ENCODE measurements at regions not wholly inside any gene's neighbourhood (a gene's known extent, or its start where the extent isn't known, plus 50 kb on each side); places are given as distances from the start of the nearest gene placed in this dataset.
"Not testable (repeated sequence)": the region's sequence is repeated elsewhere in the genome, so short reads cannot be mapped to it uniquely, and the experiment has no call there.

DNA sequence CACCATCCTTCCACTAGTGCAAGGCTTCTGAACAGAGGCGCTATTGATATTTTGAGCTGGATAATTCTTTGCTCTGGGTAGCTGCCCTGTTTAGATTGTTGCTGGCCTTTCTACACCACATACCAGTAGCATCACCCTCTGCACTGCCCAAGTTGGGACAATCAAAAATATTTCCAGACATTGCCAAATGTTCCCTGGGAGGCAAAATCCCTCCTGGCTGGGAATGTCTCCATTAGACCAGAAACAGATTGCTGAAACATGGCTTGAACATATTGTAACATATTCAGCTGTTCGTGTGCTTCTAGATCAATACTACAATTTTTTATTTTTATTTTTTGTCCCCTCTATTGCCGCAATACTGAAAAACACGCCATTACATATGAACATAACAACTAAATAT, 174.6 kb downstream of the ABCA8 start:
- DNase-seq = no peak

- no peak for DNase-seq
These were observed 176.5 kb downstream of the ABCA8 start for GRCh38 chr17:68778726-68779125.

- DNase-seq = no peak
These were observed 176.9 kb upstream of the FAM20A start for GRCh38 chr17:68777856-68778694.

GRCh38 chr17:68777243-68777855, 176.2 kb upstream of the FAM20A start:
- peak; percentile 84 for DNase-seq

GRCh38 chr17:68776451-68776850, 175.3 kb upstream of the FAM20A start:
- no peak for DNase-seq

DNA sequence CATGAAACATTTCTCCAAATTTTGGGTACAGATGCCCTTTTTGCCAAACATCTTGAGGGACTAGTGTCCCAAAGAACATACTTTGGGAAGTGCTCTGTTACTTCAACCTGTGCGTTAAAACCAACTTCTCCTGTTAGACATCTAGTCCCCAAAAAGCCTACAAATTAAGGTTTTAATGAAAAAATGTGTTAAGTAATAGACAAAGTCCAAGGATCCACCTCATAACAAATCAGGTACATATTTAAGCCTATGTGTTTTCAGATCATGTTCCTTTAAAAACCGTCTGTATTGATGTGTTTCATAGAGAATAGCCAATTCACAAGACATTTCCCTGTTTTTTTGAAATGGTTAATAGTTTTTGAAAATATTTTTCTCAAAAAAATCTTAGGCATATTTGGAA, 174.8 kb upstream of the FAM20A start:
- no peak for DNase-seq

DNA sequence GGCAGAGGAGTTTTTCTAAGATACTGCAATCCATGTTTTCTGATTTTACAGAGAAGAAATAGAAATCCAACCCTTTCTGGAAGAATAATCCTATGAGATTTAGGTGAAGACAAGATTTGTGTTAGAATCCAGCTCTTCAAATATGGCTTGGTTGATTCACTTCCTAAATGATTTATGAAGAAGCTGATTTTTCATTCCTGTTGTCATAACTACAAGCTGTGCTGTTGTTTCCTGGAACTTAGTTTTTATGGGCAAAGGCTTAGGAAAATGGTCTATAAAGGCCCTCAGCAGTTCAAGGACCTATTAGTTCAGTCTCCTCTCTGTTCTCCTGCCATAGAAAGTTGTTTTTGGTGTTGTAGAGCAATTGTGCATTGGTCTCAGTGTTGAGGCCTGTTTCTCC, 174.2 kb upstream of the FAM20A start:
- DNase-seq = no peak

- no peak for DNase-seq
These were observed 170.8 kb upstream of the FAM20A start for GRCh38 chr17:68771867-68772515.

GRCh38 chr17:68768804-68769203, 167.6 kb upstream of the FAM20A start:
- no peak for DNase-seq

GRCh38 chr17:68766640-68767039, 165.5 kb upstream of the FAM20A start:
- DNase-seq = no peak

- DNase-seq = no peak
These were observed 162.4 kb upstream of the FAM20A start for GRCh38 chr17:68763562-68763961.

DNA sequence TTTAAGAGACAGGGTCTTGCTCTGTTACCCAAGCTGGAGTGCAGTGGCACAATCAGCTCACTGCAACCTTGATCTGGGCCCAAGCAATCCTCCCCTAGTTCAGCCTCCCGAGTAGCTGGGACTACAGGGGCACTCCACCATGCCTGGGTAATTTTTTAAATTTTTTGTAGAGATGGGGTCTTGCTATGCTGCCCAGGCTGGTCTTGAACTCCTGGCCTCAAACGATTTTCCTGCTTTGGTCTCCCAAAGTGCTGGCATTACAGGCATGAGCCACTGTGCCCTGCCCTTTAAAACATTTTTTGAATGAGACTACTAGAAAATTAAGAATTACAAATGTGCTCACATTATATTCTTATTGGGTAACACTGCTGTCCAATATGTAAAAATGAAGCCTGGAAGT, 161.7 kb upstream of the FAM20A start:
- no peak for DNase-seq

DNA sequence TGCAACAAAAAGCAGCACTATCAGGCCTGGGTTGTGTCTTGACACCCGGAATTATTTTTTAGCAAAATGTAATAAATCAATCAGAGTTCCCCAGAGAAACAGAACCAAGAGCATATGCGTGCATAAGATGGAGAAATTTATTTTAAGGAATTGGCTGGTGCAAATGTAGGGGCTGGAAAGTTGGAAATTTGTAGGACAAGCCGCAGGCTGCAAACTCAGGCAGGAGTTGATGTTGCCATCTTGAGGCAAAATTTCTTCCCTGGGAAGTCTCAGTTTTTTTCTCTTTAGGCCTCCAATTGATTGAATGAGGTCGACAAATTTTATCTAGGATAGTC, 158.9 kb upstream of the FAM20A start:
- DNase-seq = no peak

DNA sequence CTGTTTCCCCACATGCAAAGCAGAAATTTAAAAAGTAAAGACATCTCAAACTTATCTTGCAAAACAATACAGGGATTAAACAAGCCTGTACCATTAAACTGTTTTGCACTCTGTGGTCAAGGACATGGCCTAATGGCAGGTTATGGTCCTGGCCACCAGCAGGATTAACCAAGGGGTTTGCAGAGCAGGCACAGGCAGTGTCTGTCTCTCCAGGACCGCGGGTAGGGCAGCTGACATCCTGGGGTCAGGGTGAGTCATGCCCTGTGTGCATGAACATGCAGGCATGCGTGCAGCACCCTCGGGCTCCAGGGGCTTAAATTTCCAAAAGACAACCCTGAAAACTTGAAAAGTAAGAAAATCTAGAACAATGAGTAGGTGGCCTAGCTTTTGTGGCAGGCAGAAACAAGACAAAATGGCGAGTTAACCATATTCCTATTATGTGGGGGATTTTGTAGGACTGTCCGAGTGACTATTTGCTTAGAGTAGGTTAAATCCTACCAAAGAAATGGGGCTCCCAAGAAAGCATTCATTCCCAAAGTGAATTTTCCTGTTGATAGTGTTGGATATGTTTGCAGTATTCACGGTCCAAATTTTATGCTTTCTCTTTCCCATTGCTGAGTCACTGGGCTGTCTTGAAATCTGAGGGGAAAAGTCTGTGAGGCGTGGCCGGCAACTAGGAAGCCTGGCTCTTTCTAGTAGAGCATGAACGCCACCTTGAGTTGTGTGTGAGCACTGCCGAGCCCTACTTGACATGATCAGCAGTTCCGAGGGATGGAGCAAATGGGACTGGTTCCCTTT, 158.4 kb upstream of the FAM20A start:
- DNase-seq = peak; percentile 87

DNA sequence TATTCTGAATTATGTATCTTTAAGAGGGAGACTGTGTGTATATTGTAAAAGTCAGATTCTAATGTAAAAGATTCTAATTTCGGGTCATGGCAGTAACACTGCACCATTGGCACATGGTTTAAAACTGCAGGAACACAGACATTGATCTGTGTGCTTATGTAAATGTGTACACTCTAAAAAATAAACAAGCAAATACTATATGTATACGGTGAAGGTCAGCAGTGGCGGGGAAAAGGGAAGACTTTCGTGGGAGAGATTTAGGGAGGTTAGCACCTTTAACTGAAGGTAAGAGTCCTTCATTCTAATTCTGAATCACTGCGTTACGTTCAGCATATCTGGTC, 157.8 kb upstream of the FAM20A start:
- no peak for DNase-seq

- not testable (repeated sequence) for DNase-seq
These were observed 156.9 kb upstream of the FAM20A start for GRCh38 chr17:68757866-68758757.

DNA sequence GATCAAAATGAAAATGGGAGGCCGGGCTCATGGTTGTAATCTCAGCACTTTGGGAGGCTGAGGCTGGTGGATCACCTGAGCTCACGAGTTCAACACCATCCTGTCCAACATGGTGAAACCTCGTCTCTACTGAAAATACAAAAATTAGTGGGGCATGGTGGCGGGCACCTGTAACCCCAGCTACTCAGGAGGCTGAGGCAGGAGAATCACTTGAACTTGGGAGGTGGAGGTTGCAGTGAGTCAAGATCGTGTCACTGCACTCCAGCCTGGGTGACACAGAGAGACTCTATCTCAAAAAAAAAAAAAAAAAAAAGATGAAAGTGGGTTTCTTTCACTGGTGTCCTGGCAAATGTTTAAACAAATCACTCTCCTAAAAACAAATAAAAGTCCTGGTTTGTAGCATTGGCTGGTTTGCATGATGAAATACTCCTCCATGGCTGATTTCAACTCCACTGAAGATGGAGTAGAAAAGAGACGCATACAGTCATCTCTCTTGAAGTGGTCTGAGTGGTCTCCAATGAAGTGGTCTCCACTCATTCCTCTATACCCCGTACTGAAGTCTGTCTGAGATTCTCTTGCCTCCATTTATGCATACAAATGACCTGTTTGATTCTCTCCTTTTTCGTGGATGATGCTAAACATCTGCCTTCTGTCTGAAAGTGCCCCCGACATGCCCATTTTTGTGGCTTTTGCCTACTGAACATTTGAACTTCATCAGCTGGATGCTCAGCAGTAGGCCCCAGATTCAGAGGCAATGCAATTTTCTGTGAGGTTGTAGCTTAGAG, 153.0 kb upstream of the FAM20A start:
- DNase-seq = no peak

GRCh38 chr17:68750208-68750562, 149.0 kb upstream of the FAM20A start:
- no peak for DNase-seq

GRCh38 chr17:68749349-68750207, 148.4 kb upstream of the FAM20A start:
- no peak for DNase-seq

- no peak for DNase-seq
These were observed 147.2 kb upstream of the FAM20A start for GRCh38 chr17:68748381-68748780.

Measured in left hindlimb (tissue), 1 donor.